GM21737 (cell line): ENCODE measurements at regions not wholly inside any gene's neighbourhood (a gene's known extent, or its start where the extent isn't known, plus 50 kb on each side); places are given as distances from the start of the nearest gene placed in this dataset.

Experiments used
- ATAC-seq: cut with Tn5 transposase; IDR thresholded peaks from one replicate; pipeline ENCODE4 v1.9.1; 2021; ENCODE audit warnings: mild to moderate bottlenecking, moderate library complexity; ENCODE audit not compliant: unreplicated experiment

- no peak for ATAC-seq
These were observed 188.7 kb upstream of the SAMSN1 start for GRCh38 chr21:14734833-14735232.

GRCh38 chr21:14734191-14734590 lies 188.1 kb upstream of the SAMSN1 start:
- ATAC-seq = no peak

- ATAC-seq = no peak
These were observed 179.1 kb upstream of the SAMSN1 start for GRCh38 chr21:14725219-14725618.

- ATAC-seq = no peak
These were observed 176.8 kb upstream of the SAMSN1 start for GRCh38 chr21:14722841-14723483.

- ATAC-seq = no peak
These were observed 174.1 kb upstream of the SAMSN1 start for GRCh38 chr21:14720237-14720636.

GRCh38 chr21:14718951-14719350 lies 172.8 kb upstream of the SAMSN1 start:
- no peak for ATAC-seq

- ATAC-seq = no peak
These were observed 170.8 kb upstream of the SAMSN1 start for GRCh38 chr21:14716761-14717396.

GRCh38 chr21:14713109-14713508 lies 167.0 kb upstream of the SAMSN1 start:
- no peak for ATAC-seq

GRCh38 chr21:14712121-14712715 lies 166.1 kb upstream of the SAMSN1 start:
- ATAC-seq = no peak

- ATAC-seq = no peak
These were observed 165.2 kb upstream of the SAMSN1 start for GRCh38 chr21:14711287-14711686.

- ATAC-seq = no peak
These were observed 161.5 kb upstream of the SAMSN1 start for GRCh38 chr21:14707511-14708020.

GRCh38 chr21:14706712-14707510 lies 160.8 kb upstream of the SAMSN1 start:
- no peak for ATAC-seq

GRCh38 chr21:14699433-14700407 lies 153.6 kb upstream of the SAMSN1 start:
- no peak for ATAC-seq

GRCh38 chr21:14697769-14698168 lies 151.7 kb upstream of the SAMSN1 start:
- ATAC-seq = no peak

- no peak for ATAC-seq
These were observed 148.7 kb upstream of the SAMSN1 start for GRCh38 chr21:14694817-14695216.

GRCh38 chr21:14693997-14694396 lies 147.9 kb upstream of the SAMSN1 start:
- no peak for ATAC-seq

- ATAC-seq = no peak
These were observed 145.8 kb upstream of the SAMSN1 start for GRCh38 chr21:14691914-14692313.

- no peak for ATAC-seq
These were observed 144.8 kb upstream of the SAMSN1 start for GRCh38 chr21:14690886-14691285.

- no peak for ATAC-seq
These were observed 142.8 kb upstream of the SAMSN1 start for GRCh38 chr21:14688936-14689335.

GRCh38 chr21:14688412-14688811 lies 142.3 kb upstream of the SAMSN1 start:
- no peak for ATAC-seq
